ENCODE measurements at regions not wholly inside any gene's neighbourhood (a gene's known extent, or its start where the extent isn't known, plus 50 kb on each side); places are given as distances from the start of the nearest gene placed in this dataset.
A peak's percentile ranks its signal among the peaks of the same experiment; 100 is the strongest.

DNA sequence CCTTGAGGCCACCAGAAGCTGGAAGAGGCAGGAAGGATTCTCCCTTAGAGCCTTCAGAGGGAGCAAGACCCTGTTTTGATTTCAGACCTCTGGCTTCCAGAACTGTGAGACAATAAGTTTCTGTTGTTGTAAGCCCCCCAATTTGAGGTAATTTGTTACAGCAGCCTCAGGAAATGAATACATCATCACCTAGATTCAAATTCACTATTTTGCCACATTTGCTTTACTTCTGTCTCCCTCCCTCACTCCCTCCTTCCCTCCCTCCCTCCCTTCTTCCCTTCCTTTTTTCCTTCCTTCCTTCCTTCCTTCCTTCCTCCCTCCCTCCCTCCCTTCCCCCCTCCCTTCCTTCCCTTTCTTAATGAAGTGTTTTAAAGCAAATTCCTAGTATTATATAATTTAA, 58.1 kb upstream of the KIF13A start:
- H3K4me1 ChIP-seq (ENCODE audit: insufficient read depth, low read length), result peaks cover 15% of the 10 kb centered on the region
- H3K4me2 ChIP-seq (ENCODE audit: low read length), result no peak overlapping the region
- no peaks in the 10 kb centered on the region for H3K79me2 ChIP-seq (ENCODE audit: low read length)
- no peak overlapping the region for H2AFZ ChIP-seq (ENCODE audit: low read length)
- H4K20me1 ChIP-seq (ENCODE audit: low read length), result no peaks in the 10 kb centered on the region
- ChIA-PET CTCF (no interaction called here), POLR2A (ENCODE audit: unreplicated experiment) (no interaction called here)
- H3K9me3 ChIP-seq (ENCODE audit: low read length), result no peaks in the 10 kb centered on the region
- no peaks in the 10 kb centered on the region for H3F3A ChIP-seq (ENCODE audit: low read length, unreplicated experiment)
- ATAC-seq, result no peak
- intact Hi-C loops (cut with micrococcal nuclease), result no loop called here
- TF ChIP-seq EZH2phosphoT487 (IDR thresholded peaks at IDR 0.05; ENCODE audit: borderline replicate concordance, low read length) (no peak), EZH2 (IDR thresholded peaks at IDR 0.05; ENCODE audit: low read length, unreplicated experiment) (no peak)
- TF ChIP-seq, protein P1, sequence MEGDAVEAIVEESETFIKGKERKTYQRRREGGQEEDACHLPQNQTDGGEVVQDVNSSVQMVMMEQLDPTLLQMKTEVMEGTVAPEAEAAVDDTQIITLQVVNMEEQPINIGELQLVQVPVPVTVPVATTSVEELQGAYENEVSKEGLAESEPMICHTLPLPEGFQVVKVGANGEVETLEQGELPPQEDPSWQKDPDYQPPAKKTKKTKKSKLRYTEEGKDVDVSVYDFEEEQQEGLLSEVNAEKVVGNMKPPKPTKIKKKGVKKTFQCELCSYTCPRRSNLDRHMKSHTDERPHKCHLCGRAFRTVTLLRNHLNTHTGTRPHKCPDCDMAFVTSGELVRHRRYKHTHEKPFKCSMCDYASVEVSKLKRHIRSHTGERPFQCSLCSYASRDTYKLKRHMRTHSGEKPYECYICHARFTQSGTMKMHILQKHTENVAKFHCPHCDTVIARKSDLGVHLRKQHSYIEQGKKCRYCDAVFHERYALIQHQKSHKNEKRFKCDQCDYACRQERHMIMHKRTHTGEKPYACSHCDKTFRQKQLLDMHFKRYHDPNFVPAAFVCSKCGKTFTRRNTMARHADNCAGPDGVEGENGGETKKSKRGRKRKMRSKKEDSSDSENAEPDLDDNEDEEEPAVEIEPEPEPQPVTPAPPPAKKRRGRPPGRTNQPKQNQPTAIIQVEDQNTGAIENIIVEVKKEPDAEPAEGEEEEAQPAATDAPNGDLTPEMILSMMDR (conservative IDR thresholded peaks at IDR 0.05; ENCODE audit: low read depth, low read length), result no peak
- H3K27me3 ChIP-seq (ENCODE audit: low read length), result no peaks in the 10 kb centered on the region
- H3K4me3 ChIP-seq (ENCODE audit: low read length), result no peak overlapping the region
- DNase-seq, result no peak
- H3K36me3 ChIP-seq (ENCODE audit: low read depth, low read length), result no peaks in the 10 kb centered on the region
- H3K9ac ChIP-seq (ENCODE audit: low read length), result no peak overlapping the region
- no TSS peak for BruUV-seq (replicated peaks)
- H3K9me2 ChIP-seq (replicated peaks; ENCODE audit: low read length), result no peaks in the 10 kb centered on the region
- H3K27ac ChIP-seq (ENCODE audit: low read length), result no peak overlapping the region

- no peak for TF ChIP-seq EZH2 (IDR thresholded peaks at IDR 0.05; ENCODE audit: low read length, unreplicated experiment)
- TF ChIP-seq, protein P1 (conservative IDR thresholded peaks at IDR 0.05; ENCODE audit: low read depth, low read length), result no peak
- TF ChIP-seq EZH2phosphoT487 (IDR thresholded peaks at IDR 0.05; ENCODE audit: borderline replicate concordance, low read length), result no peak
- Histone ChIP-seq H3K9me2 (replicated peaks; ENCODE audit: low read length) (no peaks in the 10 kb centered on the region), H3F3A (ENCODE audit: low read length, unreplicated experiment) (no peaks in the 10 kb centered on the region), H2AFZ (ENCODE audit: low read length) (no peak overlapping the region), H3K36me3 (ENCODE audit: low read depth, low read length) (no peaks in the 10 kb centered on the region), H4K20me1 (ENCODE audit: low read length) (no peaks in the 10 kb centered on the region), H3K27me3 (ENCODE audit: low read length) (no peaks in the 10 kb centered on the region), H3K9ac (ENCODE audit: low read length) (no peak overlapping the region), H3K4me1 (ENCODE audit: insufficient read depth, low read length) (peaks cover 16% of the 10 kb centered on the region), H3K9me3 (ENCODE audit: low read length) (no peaks in the 10 kb centered on the region), H3K79me2 (ENCODE audit: low read length) (no peaks in the 10 kb centered on the region), H3K4me2 (ENCODE audit: low read length) (no peak overlapping the region), H3K27ac (ENCODE audit: low read length) (no peak overlapping the region), H3K4me3 (ENCODE audit: low read length) (no peak overlapping the region)
- ChIA-PET POLR2A (ENCODE audit: unreplicated experiment) (no interaction called here), CTCF (interaction anchor here (0.8 kb wide), 1 partner anchor 51 kb away, joined by 3 read pairs; no protein-coding TSS in a partner anchor)
- no peak for ATAC-seq
- intact Hi-C loops (cut with micrococcal nuclease), result no loop called here
- no peak for DNase-seq
- BruUV-seq (replicated peaks), result no TSS peak
Measured at GRCh38 chr6:18044108-18044783, 56.8 kb upstream of the KIF13A start.

- intact Hi-C loops (cut with micrococcal nuclease), result no loop called here
- DNase-seq (no peak), ATAC-seq (0 out of 2 replicates have a peak, but pooled peaks have one; percentile 3)
- no peaks in the 10 kb centered on the region for H3K9me3 ChIP-seq (ENCODE audit: low read length)
- H3K36me3 ChIP-seq (ENCODE audit: low read depth, low read length), result no peaks in the 10 kb centered on the region
- ChIA-PET CTCF (interaction anchor here (0.6 kb wide), 4 partner anchors 113 to 1313 kb away, joined by 4 to 8 read pairs (median 7); no protein-coding TSS in a partner anchor), POLR2A (ENCODE audit: unreplicated experiment) (interaction anchor here (0.6 kb wide), 2 partner anchors 19 to 38 kb away, joined by 3 to 6 read pairs; no protein-coding TSS in a partner anchor)
- no peaks in the 10 kb centered on the region for H3K27me3 ChIP-seq (ENCODE audit: low read length)
- no peaks in the 10 kb centered on the region for H3F3A ChIP-seq (ENCODE audit: low read length, unreplicated experiment)
- H3K9me2 ChIP-seq (replicated peaks; ENCODE audit: low read length), result no peaks in the 10 kb centered on the region
- TF ChIP-seq EZH2phosphoT487 (IDR thresholded peaks at IDR 0.05; ENCODE audit: borderline replicate concordance, low read length), result no peak
- TF ChIP-seq, protein P1 (conservative IDR thresholded peaks at IDR 0.05; ENCODE audit: low read depth, low read length), result no peak
- no peak for TF ChIP-seq EZH2 (IDR thresholded peaks at IDR 0.05; ENCODE audit: low read length, unreplicated experiment)
- no TSS peak for BruUV-seq (replicated peaks)
- peaks cover 22% of the 10 kb centered on the region for H3K4me1 ChIP-seq (ENCODE audit: insufficient read depth, low read length)
- 0 out of 2 replicates have a peak overlapping the region, but pooled peaks have one; percentile 0 for H3K27ac ChIP-seq (ENCODE audit: low read length)
- no peaks in the 10 kb centered on the region for H4K20me1 ChIP-seq (ENCODE audit: low read length)
- peak overlapping the region; percentile 48 for H3K4me2 ChIP-seq (ENCODE audit: low read length)
- H3K79me2 ChIP-seq (ENCODE audit: low read length), result no peaks in the 10 kb centered on the region
- no peak overlapping the region for H3K4me3 ChIP-seq (ENCODE audit: low read length)
- peak overlapping the region; percentile 4; the same call in 1 of the 2 replicates for H3K9ac ChIP-seq (ENCODE audit: low read length)
- peak overlapping the region; percentile 59 for H2AFZ ChIP-seq (ENCODE audit: low read length)
Measured at GRCh38 chr6:18042536-18043145, 55.2 kb upstream of the KIF13A start.
